Nephron (organoid): ENCODE measurements at regions not wholly inside any gene's neighbourhood (a gene's known extent, or its start where the extent isn't known, plus 50 kb on each side); places are given as distances from the start of the nearest gene placed in this dataset.

ENCODE experiments used
- H3K27ac Mint-ChIP-seq, 3 experiments: 2 replicates each; pipeline ENCODE4 v1.8.0; 2020; ENCODE audit warnings: mixed read lengths in 3 of 3, mild to moderate bottlenecking in 2 of 3, moderate library complexity in 1 of 3
- H3K27me3 Mint-ChIP-seq: 2 replicates; pipeline ENCODE4 v1.8.0; 2021; ENCODE audit warnings: low read depth, mild to moderate bottlenecking, moderate library complexity, mixed read lengths
- H3K36me3 Mint-ChIP-seq: 2 replicates; pipeline ENCODE4 v1.8.0; 2020; ENCODE audit warnings: low read depth, mixed read lengths
- H3K4me1 Mint-ChIP-seq: 2 replicates; pipeline ENCODE4 v1.8.0; 2020; ENCODE audit warnings: mixed read lengths
- H3K4me3 Mint-ChIP-seq, 3 experiments: 2 replicates each; pipeline ENCODE4 v1.8.0; 2020; ENCODE audit warnings: mild to moderate bottlenecking in 3 of 3, mixed read lengths in 3 of 3, moderate library complexity in 2 of 3
- H3K9me3 Mint-ChIP-seq: 2 replicates; pipeline ENCODE4 v1.8.0; 2020; ENCODE audit warnings: mixed read lengths
- TF ChIP-seq, protein P1 (sequence below), 3 experiments: fragments of 200-600 bp; sonication (generic); IDR thresholded peaks; one replicate each; pipeline ENCODE4 v1.5.0; 2021; ENCODE audit warnings: antibody characterized with exemption in 3 of 3; ENCODE audit not compliant: unreplicated experiment in 3 of 3

DNA sequence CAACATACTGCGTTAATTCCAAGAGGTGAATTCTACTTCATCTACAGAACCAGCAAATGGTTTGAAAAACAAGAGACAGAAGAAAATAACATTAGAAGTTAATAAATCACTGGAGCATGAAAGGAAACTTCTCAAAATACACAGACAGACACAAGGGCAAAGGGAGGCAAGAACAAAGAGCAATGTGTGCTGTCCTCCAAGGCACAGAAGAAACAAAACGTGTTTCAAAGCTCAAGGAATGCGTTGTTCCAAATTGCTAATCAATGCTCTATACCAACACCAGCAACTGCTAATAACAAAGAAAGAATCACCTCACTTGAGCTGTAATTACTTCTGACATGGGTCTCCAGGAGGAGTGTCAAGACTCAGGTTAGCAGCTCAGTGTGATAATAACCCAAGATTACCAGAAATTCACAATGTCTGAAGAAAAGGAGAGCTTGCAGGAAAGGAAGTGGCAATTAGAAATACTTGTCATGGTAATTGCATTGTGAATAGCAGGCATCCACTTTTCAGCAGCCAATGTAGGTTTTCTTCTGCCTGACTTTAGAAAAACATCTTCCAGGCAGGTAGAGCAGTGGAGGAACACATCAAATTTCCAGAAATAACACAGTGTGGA lies 175.4 kb downstream of the SEC16B start:
- TF ChIP-seq, protein P1, sequence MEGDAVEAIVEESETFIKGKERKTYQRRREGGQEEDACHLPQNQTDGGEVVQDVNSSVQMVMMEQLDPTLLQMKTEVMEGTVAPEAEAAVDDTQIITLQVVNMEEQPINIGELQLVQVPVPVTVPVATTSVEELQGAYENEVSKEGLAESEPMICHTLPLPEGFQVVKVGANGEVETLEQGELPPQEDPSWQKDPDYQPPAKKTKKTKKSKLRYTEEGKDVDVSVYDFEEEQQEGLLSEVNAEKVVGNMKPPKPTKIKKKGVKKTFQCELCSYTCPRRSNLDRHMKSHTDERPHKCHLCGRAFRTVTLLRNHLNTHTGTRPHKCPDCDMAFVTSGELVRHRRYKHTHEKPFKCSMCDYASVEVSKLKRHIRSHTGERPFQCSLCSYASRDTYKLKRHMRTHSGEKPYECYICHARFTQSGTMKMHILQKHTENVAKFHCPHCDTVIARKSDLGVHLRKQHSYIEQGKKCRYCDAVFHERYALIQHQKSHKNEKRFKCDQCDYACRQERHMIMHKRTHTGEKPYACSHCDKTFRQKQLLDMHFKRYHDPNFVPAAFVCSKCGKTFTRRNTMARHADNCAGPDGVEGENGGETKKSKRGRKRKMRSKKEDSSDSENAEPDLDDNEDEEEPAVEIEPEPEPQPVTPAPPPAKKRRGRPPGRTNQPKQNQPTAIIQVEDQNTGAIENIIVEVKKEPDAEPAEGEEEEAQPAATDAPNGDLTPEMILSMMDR (IDR thresholded peaks at IDR 0.05; ENCODE audit: unreplicated experiment in 3 of 3): no peak
- Mint-ChIP-seq H3K4me3 (no peak overlapping the region), H3K27me3 (peaks cover 33% of the 10 kb centered on the region), H3K27ac (peak overlapping the region; percentile 77 to 91 (median 86)), H3K36me3 (no peaks in the 10 kb centered on the region), H3K4me1 (peaks cover 12% of the 10 kb centered on the region), H3K9me3 (peaks cover 3% of the 10 kb centered on the region)

DNA sequence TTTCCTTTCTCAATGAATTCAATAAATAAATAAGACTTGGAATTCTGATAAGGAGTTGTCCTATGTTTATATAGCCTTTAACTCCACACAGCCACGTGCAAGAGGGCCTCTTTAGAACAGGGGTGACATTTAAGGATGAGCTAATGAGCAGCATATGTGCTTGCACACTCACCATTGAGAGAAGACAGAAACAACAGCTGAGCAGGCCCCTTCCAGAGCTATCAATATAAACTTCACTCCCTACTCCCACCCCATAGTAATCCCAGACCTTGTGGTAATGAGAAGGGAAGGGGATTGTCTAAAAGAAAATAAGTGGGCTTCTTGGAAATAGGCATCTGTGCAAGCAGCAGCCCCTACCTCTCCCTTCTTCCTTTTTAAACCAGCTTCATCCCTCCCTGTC lies 176.0 kb downstream of the SEC16B start:
- H3K4me3 Mint-ChIP-seq: no peak overlapping the region
- no peaks in the 10 kb centered on the region for H3K36me3 Mint-ChIP-seq
- H3K9me3 Mint-ChIP-seq: no peaks in the 10 kb centered on the region
- peaks cover 30% of the 10 kb centered on the region for H3K27me3 Mint-ChIP-seq
- peaks cover 12% of the 10 kb centered on the region for H3K4me1 Mint-ChIP-seq
- H3K27ac Mint-ChIP-seq: peak overlapping the region; percentile 77 to 91 (median 86)
- TF ChIP-seq, protein P1 (IDR thresholded peaks at IDR 0.05; ENCODE audit: unreplicated experiment in 3 of 3): no peak

DNA sequence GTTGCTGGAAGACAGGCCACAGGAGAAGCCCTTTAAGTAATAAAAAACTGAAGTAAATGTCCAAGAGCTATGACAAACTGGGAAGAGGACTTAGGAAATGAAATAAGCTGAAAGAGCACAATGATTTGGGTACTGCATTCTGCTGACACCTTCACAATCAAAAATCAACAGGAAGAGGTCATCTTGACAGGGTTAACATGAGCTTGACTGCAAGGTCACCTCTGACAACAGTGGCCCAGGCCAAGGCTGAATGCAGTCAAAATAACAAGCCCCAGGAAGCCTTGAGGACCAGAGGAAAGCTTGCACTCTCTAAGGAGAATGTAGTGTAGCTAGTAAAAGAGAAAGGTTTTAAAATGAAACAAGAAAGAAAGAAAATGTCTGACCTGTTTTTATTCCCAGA lies 179.3 kb downstream of the SEC16B start:
- Mint-ChIP-seq H3K36me3 (no peaks in the 10 kb centered on the region), H3K4me3 (no peak overlapping the region), H3K9me3 (no peaks in the 10 kb centered on the region)

DNA sequence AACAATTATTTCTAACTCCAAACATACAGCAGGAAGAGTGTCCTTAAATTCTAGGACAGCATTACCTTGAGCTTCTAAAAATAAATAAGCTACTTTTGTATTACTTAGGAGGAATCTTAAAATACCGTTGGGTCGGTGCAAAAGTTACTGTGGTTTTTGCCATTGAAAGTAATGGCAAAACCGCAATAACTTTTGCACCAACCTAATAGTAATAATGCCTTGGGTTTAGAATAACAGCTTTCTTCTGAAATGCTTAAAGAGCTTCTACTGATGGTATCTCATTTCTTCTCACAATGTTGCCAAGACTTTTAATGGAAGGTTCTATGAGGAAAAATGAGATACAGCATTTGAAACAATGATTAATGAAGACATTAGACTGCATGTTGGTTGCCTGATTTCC lies 179.9 kb downstream of the SEC16B start:
- H3K4me3 Mint-ChIP-seq: no peak overlapping the region
- H3K9me3 Mint-ChIP-seq: no peaks in the 10 kb centered on the region

More for the DNA sequence above, 179.3 kb downstream of the SEC16B start:
- Mint-ChIP-seq H3K27me3 (peaks cover 18% of the 10 kb centered on the region), H3K4me1 (peaks cover 12% of the 10 kb centered on the region), H3K27ac (no peak overlapping the region)
- TF ChIP-seq, protein P1 (IDR thresholded peaks at IDR 0.05; ENCODE audit: unreplicated experiment in 3 of 3): no peak

DNA sequence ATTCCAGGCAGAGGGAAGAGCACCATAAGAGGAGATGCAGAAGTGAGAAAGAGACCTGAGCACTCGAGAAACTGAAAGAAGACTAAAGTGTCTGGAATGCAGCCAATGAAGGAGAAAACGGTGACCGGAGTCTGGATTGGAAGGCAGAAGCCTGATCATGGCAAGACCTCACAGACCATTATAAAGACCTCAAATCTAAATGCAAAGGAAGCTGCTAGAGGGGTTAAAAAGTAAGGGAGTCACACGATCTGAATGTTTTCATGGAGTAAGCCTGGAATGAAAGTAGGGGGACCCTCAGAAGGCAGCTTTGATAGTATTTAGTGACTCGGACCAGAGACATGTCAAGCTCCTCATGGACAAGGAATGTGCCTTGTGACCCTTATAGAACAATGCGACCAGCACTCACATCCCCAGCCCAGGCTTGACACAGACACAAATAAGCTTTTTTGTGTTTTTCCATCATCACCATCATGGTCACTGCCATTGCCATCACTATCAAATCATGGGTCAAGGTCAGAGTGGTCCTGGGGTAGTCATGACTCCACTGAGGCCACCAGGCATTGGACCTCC lies 183.6 kb downstream of the SEC16B start:
- Mint-ChIP-seq H3K4me1 (peaks cover 2% of the 10 kb centered on the region), H3K4me3 (no peak overlapping the region), H3K9me3 (no peaks in the 10 kb centered on the region), H3K27me3 (peaks cover 20% of the 10 kb centered on the region), H3K27ac (no peak overlapping the region), H3K36me3 (no peaks in the 10 kb centered on the region)
- TF ChIP-seq, protein P1 (IDR thresholded peaks at IDR 0.05; ENCODE audit: unreplicated experiment in 3 of 3): no peak

More for the DNA sequence above, 179.9 kb downstream of the SEC16B start:
- H3K4me1 Mint-ChIP-seq: peaks cover 12% of the 10 kb centered on the region
- no peaks in the 10 kb centered on the region for H3K36me3 Mint-ChIP-seq
- H3K27me3 Mint-ChIP-seq: peaks cover 21% of the 10 kb centered on the region
- TF ChIP-seq, protein P1 (IDR thresholded peaks at IDR 0.05; ENCODE audit: unreplicated experiment in 3 of 3): no peak
- no peak overlapping the region for H3K27ac Mint-ChIP-seq

DNA sequence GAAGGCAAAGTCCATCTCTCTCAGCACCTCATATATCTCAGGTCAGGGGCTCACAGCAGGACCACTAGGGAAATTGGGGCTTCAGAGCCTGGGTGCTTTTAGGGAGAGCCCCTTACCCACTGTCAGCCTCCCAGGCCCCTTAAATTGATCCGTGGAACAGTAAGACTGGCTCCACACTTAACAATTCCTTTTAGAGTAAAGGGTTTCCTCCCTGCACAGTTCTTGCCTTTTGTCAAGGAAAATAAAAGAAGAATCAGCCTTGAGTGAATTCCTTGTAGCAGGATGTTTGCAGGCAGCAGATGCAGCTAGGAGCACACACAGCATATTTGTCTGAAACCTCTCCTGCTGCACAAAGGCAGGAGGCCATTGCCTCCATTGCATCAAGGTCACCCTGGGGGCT lies 184.9 kb downstream of the SEC16B start:
- H3K36me3 Mint-ChIP-seq: no peaks in the 10 kb centered on the region
- TF ChIP-seq, protein P1 (IDR thresholded peaks at IDR 0.05; ENCODE audit: unreplicated experiment in 3 of 3): no peak
- no peaks in the 10 kb centered on the region for H3K9me3 Mint-ChIP-seq
- H3K27me3 Mint-ChIP-seq: peaks cover 21% of the 10 kb centered on the region
- H3K27ac Mint-ChIP-seq: no peak overlapping the region
- no peak overlapping the region for H3K4me3 Mint-ChIP-seq
- H3K4me1 Mint-ChIP-seq: peaks cover 15% of the 10 kb centered on the region
